ENCODE measurements at regions not wholly inside any gene's neighbourhood (a gene's known extent, or its start where the extent isn't known, plus 50 kb on each side); places are given as distances from the start of the nearest gene placed in this dataset.

DNA sequence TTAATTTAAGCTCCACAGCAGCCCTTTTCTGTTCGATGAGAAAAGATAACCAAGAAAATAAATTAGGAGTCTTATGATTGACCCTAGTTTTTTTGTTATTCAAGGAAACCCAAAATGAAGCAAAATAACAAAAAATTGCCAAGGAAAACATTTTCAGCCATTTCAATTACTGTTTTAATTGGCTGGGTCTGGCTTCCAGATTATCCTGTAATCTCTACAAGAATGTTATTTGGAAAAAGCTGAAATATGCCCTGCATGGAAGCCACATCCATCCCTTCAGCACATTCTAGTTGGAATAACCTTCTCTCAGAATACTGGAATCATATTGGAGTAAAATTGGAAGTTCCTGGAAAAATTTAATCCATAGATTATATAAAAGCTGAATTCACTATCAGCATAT, 191.1 kb upstream of the CCN2 start:
- TF ChIP-seq POLR2A (IDR thresholded peaks at IDR 0.05) (no peak), POLR2AphosphoS5 (IDR thresholded peaks at IDR 0.05; ENCODE audit: insufficient read depth in 1 of 2, low read depth in 1 of 2) (no peak)
- TF ChIP-seq, protein P1, sequence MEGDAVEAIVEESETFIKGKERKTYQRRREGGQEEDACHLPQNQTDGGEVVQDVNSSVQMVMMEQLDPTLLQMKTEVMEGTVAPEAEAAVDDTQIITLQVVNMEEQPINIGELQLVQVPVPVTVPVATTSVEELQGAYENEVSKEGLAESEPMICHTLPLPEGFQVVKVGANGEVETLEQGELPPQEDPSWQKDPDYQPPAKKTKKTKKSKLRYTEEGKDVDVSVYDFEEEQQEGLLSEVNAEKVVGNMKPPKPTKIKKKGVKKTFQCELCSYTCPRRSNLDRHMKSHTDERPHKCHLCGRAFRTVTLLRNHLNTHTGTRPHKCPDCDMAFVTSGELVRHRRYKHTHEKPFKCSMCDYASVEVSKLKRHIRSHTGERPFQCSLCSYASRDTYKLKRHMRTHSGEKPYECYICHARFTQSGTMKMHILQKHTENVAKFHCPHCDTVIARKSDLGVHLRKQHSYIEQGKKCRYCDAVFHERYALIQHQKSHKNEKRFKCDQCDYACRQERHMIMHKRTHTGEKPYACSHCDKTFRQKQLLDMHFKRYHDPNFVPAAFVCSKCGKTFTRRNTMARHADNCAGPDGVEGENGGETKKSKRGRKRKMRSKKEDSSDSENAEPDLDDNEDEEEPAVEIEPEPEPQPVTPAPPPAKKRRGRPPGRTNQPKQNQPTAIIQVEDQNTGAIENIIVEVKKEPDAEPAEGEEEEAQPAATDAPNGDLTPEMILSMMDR (IDR thresholded peaks at IDR 0.05): no peak

All from vagina (tissue), 2 donors.